HG03354 (cell line): ENCODE measurements at regions not wholly inside any gene's neighbourhood (a gene's known extent, or its start where the extent isn't known, plus 50 kb on each side); places are given as distances from the start of the nearest gene placed in this dataset.

ENCODE experiments used
- ATAC-seq: cut with Tn5 transposase; IDR thresholded peaks from one replicate; pipeline ENCODE4 v1.9.1; 2021; ENCODE audit warnings: mild to moderate bottlenecking; ENCODE audit not compliant: unreplicated experiment, poor library complexity, severe bottlenecking

- ATAC-seq: no peak
Observed at GRCh38 chr6:163945808-163946207, 531.3 kb downstream of the QKI start.

- no peak for ATAC-seq
Observed at GRCh38 chr6:163944897-163945296, 530.4 kb downstream of the QKI start.

GRCh38 chr6:163943607-163944385 is 529.3 kb downstream of the QKI start:
- no peak for ATAC-seq

- ATAC-seq: no peak
Observed at GRCh38 chr6:163942790-163943189, 528.3 kb downstream of the QKI start.

GRCh38 chr6:163941624-163941976 is 527.1 kb downstream of the QKI start:
- ATAC-seq: no peak

GRCh38 chr6:163940705-163941623 is 526.4 kb downstream of the QKI start:
- ATAC-seq: no peak

GRCh38 chr6:163937071-163937470 is 522.6 kb downstream of the QKI start:
- no peak for ATAC-seq

GRCh38 chr6:163935158-163935762 is 520.7 kb downstream of the QKI start:
- no peak for ATAC-seq

GRCh38 chr6:163930012-163930411 is 515.5 kb downstream of the QKI start:
- no peak for ATAC-seq

- no peak for ATAC-seq
Observed at GRCh38 chr6:163929538-163929937, 515.0 kb downstream of the QKI start.

GRCh38 chr6:163926642-163927041 is 512.1 kb downstream of the QKI start:
- ATAC-seq: no peak

- ATAC-seq: no peak
Observed at GRCh38 chr6:163925839-163926238, 511.3 kb downstream of the QKI start.

- no peak for ATAC-seq
Observed at GRCh38 chr6:163923658-163924411, 509.3 kb downstream of the QKI start.

GRCh38 chr6:163922562-163922961 is 508.0 kb downstream of the QKI start:
- ATAC-seq: no peak

- ATAC-seq: no peak
Observed at GRCh38 chr6:163919652-163920051, 505.1 kb downstream of the QKI start.

GRCh38 chr6:163916315-163917081 is 502.0 kb downstream of the QKI start:
- no peak for ATAC-seq

- no peak for ATAC-seq
Observed at GRCh38 chr6:163915131-163915530, 500.6 kb downstream of the QKI start.

GRCh38 chr6:163913045-163913444 is 498.5 kb downstream of the QKI start:
- ATAC-seq: no peak

GRCh38 chr6:163906006-163906710 is 491.6 kb downstream of the QKI start:
- no peak for ATAC-seq
